Activated CD8-positive, alpha-beta T cell treated with anti-CD3 and anti-CD28 coated beads for 36 hours (primary cell): ENCODE measurements at regions not wholly inside any gene's neighbourhood (a gene's known extent, or its start where the extent isn't known, plus 50 kb on each side); places are given as distances from the start of the nearest gene placed in this dataset.

ENCODE experiments used
- ATAC-seq: fragments of 200-7000 bp; cut with Tn5 transposase; one replicate; pipeline ENCODE4 v1.10.0; 2021; ENCODE audit warnings: mild to moderate bottlenecking, moderate library complexity
- CTCF ChIA-PET: fragments of 350-600 bp; sonication (Branson Sonifier 250); formaldehyde crosslinking; loops from one replicate; lab custom pipeline; 2021; ENCODE audit warnings: antibody characterized with exemption; lab: Charles Lee
- POLR2A ChIA-PET: fragments of 350-600 bp; sonication (Branson Sonifier 250); formaldehyde crosslinking; loops from one replicate; lab custom pipeline; 2021; ENCODE audit warnings: antibody characterized with exemption; lab: Charles Lee
- DNase-seq: peaks from one replicate; pipeline ENCODE4 v3.0.0-alpha.2; 2020
- H3K27ac Mint-ChIP-seq: one replicate; pipeline ENCODE4 v1.8.0; 2021; ENCODE audit warnings: mild to moderate bottlenecking, mixed read lengths
- H3K27me3 Mint-ChIP-seq: one replicate; pipeline ENCODE4 v1.8.0; 2021; ENCODE audit warnings: mixed read lengths
- H3K36me3 Mint-ChIP-seq: one replicate; pipeline ENCODE4 v1.8.0; 2021; ENCODE audit warnings: low read depth, mixed read lengths
- H3K4me1 Mint-ChIP-seq: one replicate; pipeline ENCODE4 v1.8.0; 2021; ENCODE audit warnings: low read depth, mixed read lengths
- H3K4me3 Mint-ChIP-seq: one replicate; pipeline ENCODE4 v1.8.0; 2021; ENCODE audit warnings: mild to moderate bottlenecking, moderate library complexity, mixed read lengths
- H3K9me3 Mint-ChIP-seq: one replicate; pipeline ENCODE4 v1.8.0; 2021; ENCODE audit warnings: mixed read lengths
- CTCF ChIP-seq: fragments of 200-600 bp; IDR thresholded peaks from one replicate; pipeline ENCODE4 v1.8.0; 2022; ENCODE audit warnings: antibody characterized with exemption, mild to moderate bottlenecking
- intact Hi-C: fragments of 100-400 bp; cut with micrococcal nuclease; formaldehyde crosslinking; loops from one replicate; pipeline ENCODE4 v1.10.0; 2022

- no peaks in the 10 kb centered on the region for H3K36me3 Mint-ChIP-seq
- intact Hi-C loops, result no loop called here
- ATAC-seq (no peak), DNase-seq (no peak)
- ChIA-PET CTCF (no interaction called here), POLR2A (no interaction called here)
- H3K27me3 Mint-ChIP-seq, result no peaks in the 10 kb centered on the region
- no peak for TF ChIP-seq CTCF
- H3K27ac Mint-ChIP-seq, result no peak overlapping the region
- peaks cover 6% of the 10 kb centered on the region for H3K9me3 Mint-ChIP-seq
- H3K4me1 Mint-ChIP-seq, result no peaks in the 10 kb centered on the region
- H3K4me3 Mint-ChIP-seq, result no peak overlapping the region
Measured at GRCh38 chr4:33064238-33064637, 2344.1 kb downstream of the PCDH7 start.

GRCh38 chr4:33065749-33066148, 2345.6 kb downstream of the PCDH7 start:
- no peak overlapping the region for H3K27ac Mint-ChIP-seq
- no peaks in the 10 kb centered on the region for H3K27me3 Mint-ChIP-seq
- H3K9me3 Mint-ChIP-seq, result peaks cover 6% of the 10 kb centered on the region
- ChIA-PET CTCF (no interaction called here), POLR2A (no interaction called here)
- DNase-seq (no peak), ATAC-seq (no peak)
- no peak overlapping the region for H3K4me3 Mint-ChIP-seq
- no peaks in the 10 kb centered on the region for H3K4me1 Mint-ChIP-seq
- no peaks in the 10 kb centered on the region for H3K36me3 Mint-ChIP-seq
- no peak for TF ChIP-seq CTCF
- intact Hi-C loops, result no loop called here

- intact Hi-C loops, result no loop called here
- DNase-seq (no peak), ATAC-seq (no peak)
- Mint-ChIP-seq H3K4me3 (no peak overlapping the region), H3K4me1 (no peaks in the 10 kb centered on the region), H3K36me3 (no peaks in the 10 kb centered on the region), H3K27me3 (no peaks in the 10 kb centered on the region), H3K27ac (no peak overlapping the region), H3K9me3 (peaks cover 8% of the 10 kb centered on the region)
- POLR2A ChIA-PET, result no interaction called here
- no peak for TF ChIP-seq CTCF
- CTCF ChIA-PET, result no interaction called here
Measured at GRCh38 chr4:33067221-33067620, 2347.1 kb downstream of the PCDH7 start.

DNA sequence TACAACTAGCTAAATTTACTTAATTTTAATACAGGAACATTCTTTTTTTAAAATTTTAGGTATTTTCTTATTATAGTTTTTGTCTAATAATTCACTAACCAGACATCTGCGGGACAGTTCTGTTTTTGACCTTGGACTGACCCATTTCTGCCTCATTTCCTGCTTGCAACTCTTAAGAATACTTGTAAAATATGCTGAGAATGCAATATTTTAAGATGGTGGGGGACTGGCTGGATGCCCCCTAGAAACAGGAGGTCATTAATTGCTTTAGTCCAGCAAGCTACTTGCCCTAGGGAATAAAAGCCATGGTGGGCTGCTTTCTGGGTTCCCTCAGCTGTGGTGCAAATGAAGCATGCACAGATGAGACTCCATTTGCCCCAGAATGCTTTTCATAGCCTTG, 2348.4 kb downstream of the PCDH7 start:
- intact Hi-C loops, result no loop called here
- POLR2A ChIA-PET, result no interaction called here
- CTCF ChIA-PET, result no interaction called here
- ATAC-seq, result no peak
- DNase-seq, result no peak
- Mint-ChIP-seq H3K4me3 (no peak overlapping the region), H3K4me1 (no peaks in the 10 kb centered on the region), H3K9me3 (peaks cover 8% of the 10 kb centered on the region), H3K27me3 (no peaks in the 10 kb centered on the region), H3K36me3 (no peaks in the 10 kb centered on the region), H3K27ac (no peak overlapping the region)
- TF ChIP-seq CTCF, result no peak

DNA sequence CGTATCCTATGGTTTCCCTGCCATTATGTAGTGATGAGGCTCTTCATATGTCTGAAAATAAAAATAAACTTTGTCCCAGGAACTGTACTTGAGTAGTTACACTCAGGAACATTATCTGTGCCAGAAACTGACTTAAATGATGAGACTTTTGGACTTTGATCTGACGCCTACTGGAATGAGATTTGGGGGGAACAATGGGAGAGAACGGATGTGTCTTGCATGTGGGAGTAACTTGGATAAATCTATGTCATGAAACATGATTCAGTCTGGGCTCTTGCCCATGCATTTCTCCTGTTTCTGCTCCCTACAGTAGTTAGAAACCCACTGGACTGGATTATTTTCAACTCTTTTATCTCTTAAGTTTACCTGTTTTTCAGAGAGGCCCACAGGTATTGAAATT, 2351.4 kb downstream of the PCDH7 start:
- H3K9me3 Mint-ChIP-seq, result peaks cover 7% of the 10 kb centered on the region
- no peaks in the 10 kb centered on the region for H3K27me3 Mint-ChIP-seq

More for the DNA sequence above, 2351.4 kb downstream of the PCDH7 start:
- DNase-seq (no peak), ATAC-seq (no peak)
- Mint-ChIP-seq H3K4me3 (no peak overlapping the region), H3K4me1 (no peaks in the 10 kb centered on the region), H3K36me3 (no peaks in the 10 kb centered on the region), H3K27ac (no peak overlapping the region)
- no peak for TF ChIP-seq CTCF
- CTCF ChIA-PET, result no interaction called here
- intact Hi-C loops, result no loop called here
- POLR2A ChIA-PET, result no interaction called here
